Heart right ventricle (tissue), 16 donors: ENCODE measurements at regions not wholly inside any gene's neighbourhood (a gene's known extent, or its start where the extent isn't known, plus 50 kb on each side); places are given as distances from the start of the nearest gene placed in this dataset.
"Not testable (repeated sequence)": the region's sequence is repeated elsewhere in the genome, so short reads cannot be mapped to it uniquely, and the experiment has no call there.

Experiments used
- ATAC-seq, 8 donors: fragments of 200-7000 bp; cut with Tn5 transposase; one replicate each; pipeline ENCODE4 v1.9.1; 2020; ENCODE audit warnings: mild to moderate bottlenecking in 8 of 8, moderate library complexity in 8 of 8, moderate number of reproducible peaks in 1 of 8
- DNase-seq, 2 donors: peaks; one replicate each; pipeline ENCODE4 v3.0.0-alpha.2; 2020
- H3K27ac ChIP-seq, 10 donors: fragments of 200-600 bp; sonication (generic) in 2 of 10; one replicate each; pipeline versions ENCODE4 v1.5.0 to v1.8.0; 2020 to 2022; ENCODE audit warnings: mild to moderate bottlenecking in 3 of 10
- H3K27me3 ChIP-seq, 7 donors: fragments of 200-600 bp; one replicate each; pipeline ENCODE4 v1.8.0; 2021 to 2022; ENCODE audit warnings: mild to moderate bottlenecking in 2 of 7
- H3K36me3 ChIP-seq, 9 donors: fragments of 200-600 bp; sonication (generic) in 1 of 9; one replicate each; pipeline versions ENCODE4 v1.5.0 to v1.8.0; 2020 to 2022; ENCODE audit warnings: mild to moderate bottlenecking in 2 of 9
- H3K4me1 ChIP-seq, 9 donors: fragments of 200-600 bp; sonication (generic) in 1 of 9; one replicate each; pipeline versions ENCODE4 v1.5.0 to v1.8.0; 2020 to 2022; ENCODE audit warnings: mild to moderate bottlenecking in 4 of 9
- H3K4me3 ChIP-seq, 10 donors: fragments of 200-600 bp; sonication (generic) in 2 of 10; one replicate each; pipeline versions ENCODE4 v1.5.0 to v1.8.0; 2020 to 2022; ENCODE audit warnings: mild to moderate bottlenecking in 7 of 10, moderate library complexity in 2 of 10
- H3K9me3 ChIP-seq, 11 donors: fragments of 200-600 bp in 10 of 11; sonication (generic) in 2 of 11; one replicate each; pipeline versions ENCODE4 v1.5.0 to v1.8.0; 2013 to 2022; ENCODE audit warnings: mild to moderate bottlenecking in 2 of 11, control low read depth in 1 of 11, moderate library complexity in 1 of 11
- WGBS, 2 donors: extraction: QIAGEN DNeasy Blood & Tissue Kit; methylation state at CpG; one replicate each; pipeline ENCODE4 v1.1.7; 2013; ENCODE audit warnings: inconsistent platforms in 1 of 2; 5-methylcytosine and 5-hydroxymethylcytosine counted together
- intact Hi-C, 10 donors: fragments of 100-400 bp; cut with DNase I; formaldehyde crosslinking; loops; one replicate each; pipeline versions ENCODE4 v1.11.1 to v1.14.2; 2022
- TF ChIP-seq, protein P1 (sequence below), 9 donors: fragments of 200-600 bp; sonication (generic) in 2 of 9; IDR thresholded peaks; one replicate each; pipeline versions ENCODE4 v1.5.0 to v1.8.0; 2021 to 2022; ENCODE audit warnings: antibody characterized with exemption in 9 of 9, mild to moderate bottlenecking in 5 of 9, moderate library complexity in 1 of 9
- donor health status: Arrhythmogenic right ventricular cardiomyopathy.
- donor health status: ischemic (EF 13 %, LVEDD 7.1; RV severe dilation, severe dysfunction).
- donor health status: healthy with polysubstance abuse.
- donor health status: DM: no; HTN: yes; CAD: no.
- donor health status: DM: no; HTN: no; CAD: no.
- donor health status: ischemic (EF 25% LVEDD 6.9; RV normal size, moderate dysfunction).
- donor health status: ischemic (EF 25% LVEDD 5.7; RV mildly dilated, moderate dysfunction).
- donor health status: healthy.
- donor health status: DM: yes; HTN: yes; CAD: no.
- donor health status: Ischemic cardiomyopathy.
- donor health status: ischemic (EF 35%, LVEDD 5.7; RV mildly dilated, moderate dysfunction).
- donor health status: nonischemic (EF 11% LVEDD 7.7; RV severe dilation, severe dysfunction).
- donor health status: DM: yes; HTN: yes; CAD: no.
- donor health status: PGD.
- donor health status: ischemic (EF 29% LVEDD 5.4; RV normal size, mild dysfunction).
- donor health status: nonischemic (EF 23%, LVEDD 6.1; RV moderate dilation, normal function).

DNA sequence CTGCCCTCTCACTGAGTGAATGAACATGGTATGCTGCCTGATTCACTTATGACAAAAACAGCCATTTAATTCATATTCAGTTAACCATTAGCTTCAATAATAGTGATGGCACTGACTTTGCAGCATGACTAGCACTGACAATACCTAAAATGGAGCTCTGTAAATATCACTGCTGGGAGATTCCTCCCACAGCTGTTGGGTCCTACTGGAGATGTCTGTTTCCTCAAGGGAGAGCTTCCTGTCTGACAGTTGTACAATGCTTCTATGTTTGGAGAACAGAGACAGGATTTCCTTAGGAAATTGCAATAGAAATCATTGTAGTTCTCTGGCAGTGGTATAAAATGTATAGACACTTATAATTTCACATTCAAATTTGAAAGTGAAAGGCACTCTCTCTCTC lies 695.9 kb upstream of the CDH8 start:
- Histone ChIP-seq H3K27me3 (no peaks in the 10 kb centered on the region), H3K27ac (no peak overlapping the region), H3K9me3 (peaks cover 0 to 9% (median 0%) of the 10 kb centered on the region in 11 donors), H3K36me3 (no peaks in the 10 kb centered on the region), H3K4me3 (no peak overlapping the region), H3K4me1 (no peaks in the 10 kb centered on the region)
- intact Hi-C loops = loop anchor here in 1 of 10 donors (1.0 kb wide), 1 partner anchor 26 kb away; no protein-coding TSS in a partner anchor
- DNase-seq (no peak), ATAC-seq (peak in 1 of 8 donors; percentile 44)
- TF ChIP-seq, protein P1, sequence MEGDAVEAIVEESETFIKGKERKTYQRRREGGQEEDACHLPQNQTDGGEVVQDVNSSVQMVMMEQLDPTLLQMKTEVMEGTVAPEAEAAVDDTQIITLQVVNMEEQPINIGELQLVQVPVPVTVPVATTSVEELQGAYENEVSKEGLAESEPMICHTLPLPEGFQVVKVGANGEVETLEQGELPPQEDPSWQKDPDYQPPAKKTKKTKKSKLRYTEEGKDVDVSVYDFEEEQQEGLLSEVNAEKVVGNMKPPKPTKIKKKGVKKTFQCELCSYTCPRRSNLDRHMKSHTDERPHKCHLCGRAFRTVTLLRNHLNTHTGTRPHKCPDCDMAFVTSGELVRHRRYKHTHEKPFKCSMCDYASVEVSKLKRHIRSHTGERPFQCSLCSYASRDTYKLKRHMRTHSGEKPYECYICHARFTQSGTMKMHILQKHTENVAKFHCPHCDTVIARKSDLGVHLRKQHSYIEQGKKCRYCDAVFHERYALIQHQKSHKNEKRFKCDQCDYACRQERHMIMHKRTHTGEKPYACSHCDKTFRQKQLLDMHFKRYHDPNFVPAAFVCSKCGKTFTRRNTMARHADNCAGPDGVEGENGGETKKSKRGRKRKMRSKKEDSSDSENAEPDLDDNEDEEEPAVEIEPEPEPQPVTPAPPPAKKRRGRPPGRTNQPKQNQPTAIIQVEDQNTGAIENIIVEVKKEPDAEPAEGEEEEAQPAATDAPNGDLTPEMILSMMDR (IDR thresholded peaks at IDR 0.05) = no peak

- WGBS, 2 donors = 82 to 86% methylated on average over 42 to 48 of the region's 48 CpGs
- DNase-seq, H3K4me3 ChIP-seq, H3K36me3 ChIP-seq, ATAC-seq, H3K27me3 ChIP-seq, H3K4me1 ChIP-seq, H3K27ac ChIP-seq, intact Hi-C loops: not testable (repeated sequence)
- H3K9me3 ChIP-seq = peaks cover 0 to 48% (median 0%) of the 10 kb centered on the region in 11 donors
Measured at GRCh38 chr16:62724670-62725269, 688.5 kb upstream of the CDH8 start.

DNA sequence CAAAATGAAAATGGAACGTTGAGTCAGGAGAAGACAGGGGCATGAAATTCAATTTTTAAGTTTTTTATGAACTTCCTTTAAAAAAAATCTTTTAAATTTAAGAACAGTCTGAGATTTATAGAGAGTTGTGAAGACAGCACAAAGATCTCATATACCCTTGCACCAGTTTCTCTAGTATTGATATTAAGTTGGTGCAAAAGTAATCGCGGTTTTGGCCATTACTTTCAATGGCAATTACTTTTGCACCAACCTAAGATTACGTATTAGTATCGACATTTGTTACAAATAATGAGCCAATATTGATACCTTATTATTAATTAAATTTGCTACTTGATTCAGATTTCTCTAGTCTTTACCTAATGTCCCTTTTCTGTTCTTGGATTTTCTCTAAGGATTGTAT lies 684.4 kb upstream of the CDH8 start:
- 75 to 76% methylated on average over 5 of the region's 5 CpGs for WGBS, 2 donors
- DNase-seq = no peak
- H3K4me3 ChIP-seq = no peak overlapping the region

GRCh38 chr16:62717026-62717425 lies 680.8 kb upstream of the CDH8 start:
- 50 to 59% methylated on average over 2 of the region's 2 CpGs for WGBS, 2 donors
- no peaks in the 10 kb centered on the region for H3K27me3 ChIP-seq
- DNase-seq (no peak), ATAC-seq (no peak)
- no peaks in the 10 kb centered on the region for H3K36me3 ChIP-seq
- peaks cover 0 to 6% (median 0%) of the 10 kb centered on the region in 11 donors for H3K9me3 ChIP-seq
- intact Hi-C loops = no loop called here
- no peaks in the 10 kb centered on the region for H3K4me1 ChIP-seq
- TF ChIP-seq, protein P1 (IDR thresholded peaks at IDR 0.05) = no peak
- H3K4me3 ChIP-seq = no peak overlapping the region
- H3K27ac ChIP-seq = no peak overlapping the region

More for the DNA sequence above, 684.4 kb upstream of the CDH8 start:
- no peaks in the 10 kb centered on the region for H3K36me3 ChIP-seq
- no peaks in the 10 kb centered on the region for H3K27me3 ChIP-seq
- H3K4me1 ChIP-seq = no peaks in the 10 kb centered on the region
- no peak for ATAC-seq
- H3K27ac ChIP-seq = no peak overlapping the region
- peaks cover 0 to 28% (median 0%) of the 10 kb centered on the region in 11 donors for H3K9me3 ChIP-seq
- intact Hi-C loops = no loop called here
- TF ChIP-seq, protein P1 (IDR thresholded peaks at IDR 0.05) = no peak

DNA sequence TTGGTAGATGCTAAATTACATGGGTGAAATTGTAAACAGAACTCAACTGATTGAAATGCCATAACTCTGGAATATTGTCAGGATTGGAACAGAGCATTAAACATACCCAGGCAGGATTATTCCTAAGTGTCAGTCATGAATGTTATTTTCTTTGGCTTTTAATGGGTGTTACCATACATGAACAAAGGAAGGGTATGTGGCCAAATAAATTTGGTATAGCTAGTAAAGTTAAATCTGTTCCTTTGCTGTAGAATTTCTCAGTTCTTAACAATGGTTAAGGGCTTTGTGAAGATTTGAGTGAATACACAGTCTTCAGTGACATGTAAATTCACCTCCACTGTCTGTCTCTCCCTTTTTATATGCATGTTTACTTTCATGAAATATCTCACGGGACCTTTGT lies 679.5 kb upstream of the CDH8 start:
- no peaks in the 10 kb centered on the region for H3K36me3 ChIP-seq
- H3K27me3 ChIP-seq = no peaks in the 10 kb centered on the region
- no peaks in the 10 kb centered on the region for H3K4me1 ChIP-seq
- WGBS, 2 donors = 84 to 89% methylated on average over 1 of the region's 1 CpG
- TF ChIP-seq, protein P1 (IDR thresholded peaks at IDR 0.05) = no peak
- no peak overlapping the region for H3K4me3 ChIP-seq
- H3K27ac ChIP-seq = no peak overlapping the region
- DNase-seq (no peak), ATAC-seq (no peak)
- intact Hi-C loops = no loop called here
- H3K9me3 ChIP-seq = peaks cover 0 to 6% (median 0%) of the 10 kb centered on the region in 11 donors
